HG03378 (cell line): ENCODE measurements at regions not wholly inside any gene's neighbourhood (a gene's known extent, or its start where the extent isn't known, plus 50 kb on each side); places are given as distances from the start of the nearest gene placed in this dataset.
"Not testable (repeated sequence)": the region's sequence is repeated elsewhere in the genome, so short reads cannot be mapped to it uniquely, and the experiment has no call there.

Source experiments
- ATAC-seq: cut with Tn5 transposase; IDR thresholded peaks from one replicate; pipeline ENCODE4 v1.9.1; 2021; ENCODE audit warnings: mild to moderate bottlenecking, moderate library complexity; ENCODE audit not compliant: unreplicated experiment

DNA sequence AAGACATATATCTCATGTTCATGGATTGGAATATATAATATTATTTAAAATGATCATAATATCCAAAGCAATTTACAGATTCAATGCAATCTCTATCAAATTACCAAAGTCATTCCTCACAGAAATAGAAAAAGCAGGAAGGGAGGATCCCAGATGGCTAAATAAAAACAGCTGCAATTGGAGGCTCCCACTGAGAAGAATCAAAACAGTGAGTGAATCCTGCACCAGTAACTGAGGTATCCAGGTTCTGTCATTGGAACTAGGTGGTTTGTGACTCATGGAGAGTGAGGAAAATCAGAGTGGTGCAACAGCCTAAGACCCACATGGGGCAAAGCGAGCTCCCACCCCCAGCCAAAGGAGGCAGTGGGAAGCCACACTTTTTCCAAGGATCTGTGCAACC is 128.4 kb downstream of the MTERF1 start:
- ATAC-seq, result no peak

DNA sequence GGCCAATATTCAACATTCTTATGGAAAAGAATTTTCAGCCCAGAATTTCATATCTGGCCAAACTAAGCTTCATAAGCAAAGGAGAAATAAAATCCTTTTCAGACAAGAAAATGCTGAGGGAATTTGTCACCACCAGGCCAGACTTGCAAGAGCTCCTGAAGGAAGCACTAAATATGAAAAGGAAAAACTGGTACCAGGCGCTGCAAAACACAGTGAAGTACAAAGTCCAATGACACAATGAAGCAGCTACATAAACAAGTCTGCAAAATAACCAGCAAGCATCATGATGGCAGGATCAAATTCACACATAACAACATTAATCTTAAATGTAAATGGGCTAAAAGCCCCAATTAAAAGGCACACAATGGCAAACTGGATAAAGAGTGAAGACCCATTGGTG is 126.2 kb downstream of the MTERF1 start:
- ATAC-seq, result not testable (repeated sequence)

DNA sequence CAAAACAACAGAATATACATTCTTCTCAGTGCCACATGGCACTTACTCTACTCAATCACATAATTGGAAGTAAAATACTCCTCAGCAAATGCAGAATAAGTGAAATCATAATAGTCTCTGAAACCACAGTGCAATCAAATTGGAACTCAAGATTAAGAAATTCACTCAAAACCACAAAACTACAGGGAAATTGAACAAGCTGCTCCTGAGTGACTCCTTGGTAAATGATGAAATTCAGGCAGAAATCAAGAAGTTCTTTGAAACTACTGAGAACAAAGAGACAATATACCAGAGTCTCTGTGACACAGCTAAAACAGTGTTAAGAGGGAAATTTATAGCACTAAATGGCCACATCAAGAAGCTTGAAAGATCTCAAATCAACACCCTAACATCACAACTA is 125.4 kb downstream of the MTERF1 start:
- ATAC-seq, result not testable (repeated sequence)

DNA sequence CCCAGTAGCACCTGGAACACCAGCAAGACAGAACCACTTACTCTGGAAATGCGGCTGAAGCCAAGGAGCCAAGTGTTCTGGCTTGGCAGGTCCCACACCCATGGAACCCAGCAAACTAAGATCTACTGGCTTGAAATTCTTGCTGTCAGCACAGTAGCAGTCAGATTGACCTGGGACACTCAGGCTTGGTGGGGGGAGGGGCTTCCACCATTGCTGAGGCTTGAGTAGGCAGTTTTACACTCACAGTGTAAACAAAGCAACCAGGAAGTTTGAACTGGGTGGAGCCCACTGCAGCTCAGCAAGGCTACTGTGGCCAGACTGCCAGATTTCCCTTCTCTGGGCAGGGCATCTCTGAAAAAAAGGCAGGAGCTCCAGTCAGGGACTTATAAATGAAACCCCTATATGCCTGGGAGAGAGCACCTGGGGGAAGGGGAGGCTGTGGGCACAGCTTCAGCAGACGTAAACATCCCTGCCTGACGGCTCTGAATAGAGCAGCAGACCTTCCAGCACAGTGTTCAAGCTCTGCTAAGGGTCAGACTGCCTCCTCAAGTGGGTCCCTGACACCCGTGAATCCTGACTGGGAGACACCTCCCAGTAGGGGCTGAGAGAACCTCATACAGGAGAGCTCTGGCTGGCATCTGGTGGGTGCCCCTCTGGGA is 121.2 kb downstream of the MTERF1 start:
- ATAC-seq, result no peak

DNA sequence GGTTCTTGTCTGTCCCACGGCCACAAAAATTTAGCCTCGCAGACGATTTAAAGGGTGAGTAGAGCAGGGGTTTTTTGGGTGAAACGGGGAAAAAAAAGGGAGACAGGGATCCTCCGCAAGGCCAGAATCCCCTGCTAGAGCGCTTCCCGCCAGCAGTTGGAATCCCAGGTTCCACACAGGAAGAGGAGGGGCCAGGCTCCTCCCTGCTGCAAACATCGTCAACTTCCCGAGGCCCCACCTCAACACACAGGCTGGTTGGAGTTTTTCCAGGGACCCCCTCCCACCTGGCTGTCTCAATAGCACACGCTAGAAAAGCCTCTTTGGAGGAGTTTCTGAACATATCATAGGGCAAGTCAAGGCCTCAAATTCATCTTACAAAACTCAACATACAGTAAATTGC is 112.7 kb downstream of the MTERF1 start:
- ATAC-seq, result no peak

DNA sequence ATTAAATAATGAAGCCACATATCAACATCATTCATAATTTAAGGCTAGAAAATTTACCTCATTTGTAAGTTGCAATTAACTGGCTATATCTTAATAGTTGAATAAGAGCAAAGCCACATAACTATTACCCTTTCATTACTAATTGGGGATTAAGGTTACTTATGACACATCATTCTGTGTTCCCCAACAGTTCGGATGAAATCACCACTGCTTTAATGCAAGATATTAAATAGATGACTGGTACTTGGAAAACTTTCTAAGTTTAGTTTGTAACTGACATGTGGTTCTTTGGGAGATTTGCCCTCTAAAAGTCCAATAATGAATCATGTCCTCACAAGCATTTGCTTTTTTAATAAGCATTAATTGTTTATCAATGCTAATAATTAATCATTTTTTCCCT is 109.1 kb downstream of the MTERF1 start:
- no peak for ATAC-seq

DNA sequence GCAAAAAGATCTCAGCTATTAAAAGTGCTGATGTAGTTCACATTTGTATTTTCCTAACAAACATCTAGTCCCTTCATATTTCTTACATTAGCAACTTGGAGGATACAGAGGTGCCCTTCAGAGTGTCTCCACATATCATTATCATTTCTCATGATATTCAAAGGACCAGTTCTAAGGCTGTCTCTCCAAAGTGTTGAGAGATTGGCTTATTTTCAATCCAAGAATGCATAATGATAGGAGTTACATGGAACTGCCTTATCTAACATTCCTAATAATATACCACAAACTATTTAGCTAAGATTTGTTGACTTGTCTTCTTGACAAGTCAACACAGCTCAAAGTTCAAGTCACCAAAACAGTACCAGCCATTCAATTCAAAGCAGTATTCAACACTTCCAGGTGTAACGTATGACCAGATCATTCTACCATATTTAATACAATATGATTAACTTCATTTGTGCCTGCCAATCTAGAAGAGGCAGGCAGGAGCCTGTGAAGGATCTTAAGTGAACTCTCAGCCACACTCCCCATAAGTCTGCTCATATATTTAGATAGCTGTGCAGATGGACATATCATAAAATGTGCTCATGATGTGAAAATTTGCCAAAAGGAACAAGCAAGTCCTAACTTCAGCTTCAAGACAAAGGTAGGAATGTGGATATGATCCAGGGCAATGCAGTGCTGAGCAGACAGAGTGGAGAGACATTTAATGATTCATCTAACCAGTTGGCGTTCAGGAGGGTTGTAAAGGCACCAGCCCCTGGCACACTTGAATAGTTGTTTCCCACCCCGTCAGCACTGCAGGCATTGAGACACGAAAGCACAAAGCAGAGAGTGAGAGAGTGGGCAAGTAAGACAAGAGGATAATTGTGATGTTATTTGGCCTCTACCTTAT is 108.3 kb downstream of the MTERF1 start:
- no peak for ATAC-seq

DNA sequence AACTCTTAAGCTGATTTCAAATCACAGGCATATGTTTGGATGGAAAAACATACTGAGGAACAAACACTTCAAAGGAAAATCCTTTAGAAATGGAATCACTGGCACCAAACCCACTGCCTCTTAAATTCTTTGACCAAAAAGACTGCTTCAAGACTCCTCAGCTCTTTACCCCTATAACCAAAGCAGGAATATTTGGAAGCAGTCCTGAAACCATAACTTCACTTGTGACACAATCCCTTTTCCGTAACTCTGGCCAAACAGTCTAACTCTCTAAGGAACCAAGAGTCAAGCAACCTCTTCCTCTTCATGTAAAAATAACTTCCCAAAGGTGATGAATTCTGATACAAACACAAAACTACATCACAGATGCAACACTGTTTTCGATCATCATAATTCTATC is 104.3 kb downstream of the MTERF1 start:
- ATAC-seq, result no peak

DNA sequence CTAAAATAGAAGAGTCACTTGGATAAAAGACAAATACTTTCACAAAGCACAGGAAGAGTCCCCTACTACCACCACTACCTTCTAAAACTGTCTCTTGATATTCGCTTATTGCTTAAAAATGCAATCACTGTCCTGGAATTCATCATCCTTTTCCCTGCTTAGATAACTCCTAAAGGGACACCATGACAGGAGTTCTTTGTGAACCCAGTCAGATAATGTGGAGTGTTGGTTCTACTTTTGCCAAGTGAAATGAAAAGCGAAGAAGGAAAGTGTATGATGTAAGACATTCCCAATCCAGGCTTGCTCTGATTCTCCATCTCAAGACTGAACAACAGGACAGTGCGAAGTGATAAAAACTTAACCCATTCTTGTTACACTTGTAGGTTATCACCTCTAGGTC is 103.0 kb downstream of the MTERF1 start:
- ATAC-seq, result no peak

DNA sequence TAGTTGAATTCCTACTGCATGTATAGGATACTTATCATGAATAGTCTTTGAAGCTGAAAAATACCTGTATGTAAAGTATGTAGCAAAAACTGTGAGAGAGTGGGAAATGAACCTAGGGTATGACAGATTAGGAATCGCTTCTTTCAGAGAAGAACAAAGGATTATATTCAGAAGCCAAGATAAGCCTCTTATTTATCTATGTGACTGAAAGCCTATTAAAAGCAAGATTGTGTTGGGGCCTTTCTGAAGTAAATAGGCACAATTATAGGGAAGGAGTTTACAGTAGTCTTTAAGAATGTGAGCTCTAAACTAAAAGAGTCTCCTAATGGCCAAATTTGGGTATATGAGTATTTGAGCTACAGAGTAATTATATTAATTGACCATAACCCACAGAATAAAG is 102.1 kb downstream of the MTERF1 start:
- ATAC-seq, result no peak

DNA sequence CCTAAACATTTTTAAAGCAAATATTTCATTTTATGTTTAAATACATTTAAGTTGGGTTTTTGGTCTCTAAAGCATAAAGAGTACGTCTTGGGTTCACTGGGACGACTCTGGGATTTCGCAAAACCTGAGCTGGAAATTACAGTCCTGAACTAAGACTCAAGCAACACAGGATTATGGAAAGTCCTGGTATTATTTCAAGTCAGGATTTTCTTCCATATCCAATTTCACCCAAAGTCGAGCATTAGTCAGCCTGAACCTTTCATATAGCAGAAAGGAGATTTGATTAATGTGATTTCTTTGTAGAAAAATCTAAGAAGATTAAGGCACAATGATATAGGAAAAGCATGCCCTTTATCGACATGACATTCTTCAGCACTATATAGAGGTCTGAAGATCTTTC is 100.0 kb downstream of the MTERF1 start:
- no peak for ATAC-seq

DNA sequence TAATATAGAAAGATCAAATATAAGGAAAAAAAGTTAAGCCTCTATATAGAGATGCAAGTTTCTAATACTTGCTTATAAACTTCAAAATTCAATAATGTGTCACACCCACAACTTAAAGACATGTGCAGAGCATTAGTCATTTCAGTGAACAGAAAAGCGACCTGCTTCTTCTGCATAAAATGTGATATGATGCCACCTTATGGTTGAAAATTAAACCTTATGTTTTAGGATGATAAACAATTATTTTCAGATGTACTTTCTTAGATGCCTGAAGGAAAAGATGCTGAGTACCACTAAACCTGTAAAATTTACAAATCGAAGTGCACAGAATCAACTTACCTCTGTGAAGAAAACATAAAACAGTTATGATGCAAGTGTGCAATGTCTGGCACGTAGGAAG is 96.0 kb downstream of the MTERF1 start:
- no peak for ATAC-seq

DNA sequence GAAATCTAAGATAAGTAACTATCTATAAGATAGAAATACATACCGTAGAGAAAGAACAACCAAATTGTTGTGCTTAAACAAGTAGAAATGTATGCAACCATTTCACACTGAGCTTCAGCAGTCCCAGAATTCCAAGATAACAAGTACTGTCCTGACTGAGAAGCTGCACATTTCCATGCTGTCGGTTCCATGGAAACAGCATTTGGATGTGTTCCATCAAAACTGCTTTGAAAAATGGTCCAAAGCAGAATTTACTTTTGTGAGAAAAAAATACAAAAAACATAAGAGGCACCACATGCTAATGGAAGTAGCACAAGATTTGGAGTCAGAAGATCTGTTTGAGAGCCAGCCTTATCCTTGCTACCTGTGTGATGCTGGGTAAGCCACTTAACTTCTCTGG is 92.6 kb downstream of the MTERF1 start:
- no peak for ATAC-seq

DNA sequence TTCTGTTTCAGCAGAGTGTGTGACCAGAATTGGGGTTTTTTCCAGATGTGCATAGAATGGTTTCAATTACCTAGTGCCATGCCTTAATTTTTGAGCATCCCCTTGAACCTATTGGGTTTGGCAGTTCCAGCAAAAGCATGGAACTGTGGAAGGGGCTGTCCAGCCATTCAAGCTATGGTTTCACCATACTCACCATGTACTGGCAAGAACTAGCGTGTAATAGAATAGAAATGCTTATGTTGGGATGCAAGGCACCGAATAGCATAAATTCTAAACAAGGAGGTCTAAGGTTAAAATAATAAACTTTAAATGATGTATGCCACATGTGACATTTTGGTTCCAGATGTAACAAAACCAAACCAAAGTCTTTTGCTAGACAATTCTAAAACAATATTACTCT is 91.4 kb downstream of the MTERF1 start:
- ATAC-seq, result no peak

DNA sequence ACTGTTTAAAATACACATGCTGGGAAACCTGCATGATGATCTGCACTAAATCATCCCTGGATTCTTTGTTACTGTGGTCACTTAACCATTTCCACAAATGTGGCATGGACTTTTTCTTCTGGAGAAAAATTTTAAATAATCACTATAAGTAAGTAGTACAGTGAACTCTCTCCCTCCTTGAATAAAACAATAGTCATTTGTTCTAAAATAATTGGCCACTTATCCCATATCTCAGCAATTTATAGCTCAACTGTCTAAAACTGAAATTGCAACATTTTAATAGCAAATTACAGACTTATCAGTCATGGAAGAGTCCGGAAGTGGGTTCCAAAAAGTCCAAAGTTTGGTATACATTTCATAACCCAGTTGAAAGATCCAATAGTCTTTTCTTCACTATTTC is 90.9 kb downstream of the MTERF1 start:
- ATAC-seq, result no peak

DNA sequence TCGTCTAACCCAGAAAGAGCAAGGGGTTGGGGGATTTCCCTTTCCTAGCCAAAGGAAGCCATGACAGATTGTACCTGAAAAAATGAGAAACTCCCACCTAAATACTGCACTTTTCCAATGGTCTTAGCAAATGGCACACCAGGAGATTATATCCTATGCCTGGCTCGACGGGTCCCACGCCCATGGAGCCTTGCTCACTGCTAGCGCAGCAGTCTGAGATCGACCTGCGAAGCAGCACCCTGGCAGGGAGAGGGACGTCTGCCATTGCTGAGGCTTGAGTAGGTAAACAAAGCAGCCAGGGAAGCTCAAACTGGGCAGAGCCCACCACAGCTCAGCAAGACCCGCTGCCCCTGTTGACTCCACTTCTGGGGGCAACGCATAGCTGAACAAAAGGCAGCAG is 89.9 kb downstream of the MTERF1 start:
- not testable (repeated sequence) for ATAC-seq

DNA sequence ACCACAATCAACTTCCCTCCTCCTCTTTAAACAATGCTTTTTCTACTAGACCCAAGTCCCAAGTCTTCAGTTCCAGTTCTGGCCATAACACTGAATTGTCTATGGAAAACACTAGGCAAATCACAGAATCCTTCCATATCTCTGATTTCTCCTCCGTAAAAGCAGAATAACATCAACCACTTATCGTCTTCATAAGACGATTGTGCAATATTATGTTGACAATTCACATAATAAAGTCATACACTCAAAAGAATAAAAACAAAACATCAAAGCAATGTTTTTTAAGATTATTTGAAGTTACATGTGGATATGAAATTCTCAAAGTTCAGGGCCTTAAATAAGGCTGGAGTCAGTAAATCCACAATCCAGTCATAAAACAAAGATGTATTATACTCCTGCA is 84.4 kb downstream of the MTERF1 start:
- no peak for ATAC-seq

DNA sequence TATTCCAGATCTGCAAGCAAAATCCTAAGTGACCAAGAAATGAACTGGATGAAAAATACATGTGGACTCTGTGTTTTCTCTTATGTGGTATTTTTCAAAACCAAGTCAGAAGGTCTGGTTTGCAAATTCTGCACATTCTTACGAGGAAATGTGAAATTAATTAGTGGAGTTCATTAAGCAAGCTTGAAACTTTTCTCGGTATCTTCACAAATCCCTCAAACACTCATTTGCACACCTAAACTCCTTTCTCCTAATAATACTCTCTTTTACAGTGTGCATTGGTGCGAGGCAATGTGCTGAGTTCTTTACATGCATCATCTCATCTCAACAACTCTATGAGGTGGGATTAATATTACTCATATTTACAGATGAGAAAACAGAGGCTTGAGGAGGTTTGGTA is 82.1 kb downstream of the MTERF1 start:
- ATAC-seq, result no peak

DNA sequence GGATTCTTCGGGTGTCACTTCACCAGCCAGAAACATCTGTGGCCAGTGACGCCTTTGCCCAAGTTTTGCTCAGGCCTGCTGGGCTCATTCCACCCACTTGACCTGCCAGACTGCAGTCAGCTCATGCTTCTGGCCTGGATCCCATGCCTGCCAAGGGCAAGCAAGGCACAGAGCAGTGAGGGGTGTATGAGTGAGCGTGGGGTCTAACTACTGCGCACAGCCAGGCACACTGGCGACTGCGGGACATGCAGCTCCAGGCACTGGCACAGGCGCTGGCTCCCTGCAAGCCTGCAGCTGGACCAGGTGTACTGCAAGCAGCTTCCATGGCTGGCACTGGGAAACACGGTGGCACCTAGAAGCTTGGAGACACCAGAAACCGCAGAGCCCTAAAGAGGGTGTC is 80.1 kb downstream of the MTERF1 start:
- ATAC-seq, result no peak

DNA sequence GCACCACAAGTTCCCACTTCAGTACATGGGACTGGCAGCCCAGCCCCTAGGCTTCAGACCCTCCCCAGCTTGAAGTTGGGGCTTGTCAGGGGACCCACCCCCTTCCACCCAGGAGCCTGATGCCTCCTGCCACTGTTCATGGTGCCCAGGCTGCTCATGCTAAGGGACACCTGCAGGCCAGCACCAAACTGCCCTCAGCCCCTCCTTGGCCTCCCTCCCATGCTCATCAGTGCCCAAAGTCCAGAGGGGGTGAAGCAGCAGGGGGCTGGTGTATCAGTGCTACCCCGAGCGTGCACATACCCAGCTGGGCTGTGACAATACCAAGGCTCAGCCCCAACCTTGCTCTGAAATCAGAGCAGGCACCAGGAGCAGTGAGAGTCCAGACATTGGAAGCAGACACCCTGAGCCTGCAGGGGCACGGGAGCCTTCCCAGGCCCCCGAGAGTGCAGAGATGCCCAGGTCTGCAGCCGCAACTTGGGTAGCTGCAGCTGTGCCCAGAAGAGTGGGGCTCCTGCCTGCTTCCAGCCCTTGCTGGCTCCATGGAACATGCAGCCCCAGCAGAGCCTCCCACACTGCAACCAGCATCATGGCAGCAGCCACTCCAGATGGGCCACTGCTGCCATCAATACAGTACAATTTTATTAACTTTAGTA is 79.0 kb downstream of the MTERF1 start:
- ATAC-seq, result no peak

DNA sequence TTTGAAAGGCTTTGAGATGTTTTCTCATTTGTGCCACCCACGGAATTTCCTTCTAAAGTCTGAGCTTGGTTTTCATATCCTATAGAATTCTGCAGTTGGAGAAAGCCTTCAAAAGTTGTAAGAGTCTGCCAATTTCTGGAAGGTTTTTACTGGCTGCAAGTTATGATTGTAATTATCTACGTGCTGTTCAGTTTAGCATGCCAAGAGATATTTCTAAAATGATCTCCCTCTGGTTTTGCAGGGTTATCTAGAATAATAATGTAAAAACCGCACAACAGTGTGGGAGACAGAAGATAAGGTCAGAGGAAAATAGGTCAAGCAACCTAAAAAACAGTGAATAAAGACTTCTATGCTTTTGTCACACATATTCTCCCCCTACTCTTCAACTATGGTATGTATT is 69.3 kb downstream of the MTERF1 start:
- ATAC-seq, result no peak

DNA sequence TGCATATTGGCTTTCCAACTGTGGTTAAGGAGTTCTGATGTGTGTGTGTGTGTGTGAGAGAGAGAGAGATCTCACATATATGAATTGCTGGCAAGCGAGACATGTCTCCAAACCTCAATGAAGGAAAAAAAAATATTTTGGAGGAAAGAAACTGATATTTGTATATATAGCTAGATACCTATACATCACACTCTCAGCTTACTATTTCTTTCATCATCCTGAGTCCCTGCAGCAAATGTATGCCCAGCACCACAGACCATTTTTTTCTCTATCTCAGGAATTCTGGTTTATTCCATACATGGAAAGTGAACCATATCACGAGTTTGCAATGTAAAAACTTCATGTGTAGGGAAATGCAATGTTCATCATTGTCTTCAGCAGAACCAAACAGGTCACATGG is 68.9 kb downstream of the MTERF1 start:
- ATAC-seq, result no peak
